Subcutaneous abdominal adipose tissue (tissue), 5 donors: ENCODE measurements at regions not wholly inside any gene's neighbourhood (a gene's known extent, or its start where the extent isn't known, plus 50 kb on each side); places are given as distances from the start of the nearest gene placed in this dataset.

Source experiments
- H3K27ac ChIP-seq: one replicate; pipeline ENCODE4 v1.7.0; 2013; ENCODE audit warnings: low read depth, mild to moderate bottlenecking, inconsistent platforms, low read length, moderate library complexity
- H3K27me3 ChIP-seq, 5 donors: one replicate each; pipeline ENCODE4 v1.7.0; 2013; ENCODE audit warnings: low read length in 5 of 5, inconsistent platforms in 1 of 5; ENCODE audit not compliant: control insufficient read depth in 5 of 5, insufficient read depth in 4 of 5
- H3K36me3 ChIP-seq, 5 donors: one replicate each; pipeline ENCODE4 v1.7.0; 2013; ENCODE audit warnings: low read length in 5 of 5; ENCODE audit not compliant: control insufficient read depth in 5 of 5, insufficient read depth in 5 of 5
- H3K4me1 ChIP-seq, 5 donors: one replicate each; pipeline ENCODE4 v1.7.0; 2013; ENCODE audit warnings: low read length in 5 of 5, mild to moderate bottlenecking in 3 of 5, moderate library complexity in 1 of 5; ENCODE audit not compliant: control insufficient read depth in 5 of 5, insufficient read depth in 5 of 5
- H3K4me3 ChIP-seq, 5 donors: one replicate each; pipeline ENCODE4 v1.7.0; 2013; ENCODE audit warnings: low read length in 5 of 5, low read depth in 1 of 5
- H3K9ac ChIP-seq, 5 donors: one replicate each; pipeline ENCODE4 v1.7.0; 2013; ENCODE audit warnings: low read length in 5 of 5, mild to moderate bottlenecking in 4 of 5, moderate library complexity in 3 of 5
- H3K9me3 ChIP-seq, 5 donors: one replicate each; pipeline ENCODE4 v1.7.0; 2013; ENCODE audit warnings: low read length in 5 of 5; ENCODE audit not compliant: control insufficient read depth in 5 of 5
- donor health status: healthy.
- donor health status: healthy.
- donor health status: healthy.
- donor health status: healthy.
- donor health status: healthy.

DNA sequence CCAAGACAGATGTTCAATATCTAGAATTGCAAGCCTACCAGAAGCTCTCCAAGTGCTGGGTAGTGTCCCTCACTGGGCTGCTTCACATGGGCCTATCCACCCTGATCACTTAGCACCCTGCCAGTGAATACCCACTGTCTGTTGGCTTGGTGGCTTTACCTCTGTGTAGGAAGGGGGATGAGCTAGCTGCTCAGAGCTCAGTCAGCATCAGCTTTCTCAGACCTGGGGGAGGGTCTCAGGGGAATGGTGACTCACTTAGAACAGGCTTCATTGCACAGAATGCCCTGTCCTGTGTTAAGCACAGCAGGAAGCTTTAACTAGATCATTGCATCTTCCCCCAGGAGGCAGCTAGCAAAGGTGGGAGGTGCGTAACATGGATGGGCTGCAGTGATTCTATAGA, 209.8 kb downstream of the PDCD6IP start:
- no peaks in the 10 kb centered on the region for H3K36me3 ChIP-seq
- no peaks in the 10 kb centered on the region for H3K27me3 ChIP-seq
- no peak overlapping the region for H3K4me3 ChIP-seq
- no peak overlapping the region for H3K27ac ChIP-seq
- H3K9me3 ChIP-seq: no peaks in the 10 kb centered on the region
- H3K9ac ChIP-seq: no peak overlapping the region
- no peaks in the 10 kb centered on the region for H3K4me1 ChIP-seq

DNA sequence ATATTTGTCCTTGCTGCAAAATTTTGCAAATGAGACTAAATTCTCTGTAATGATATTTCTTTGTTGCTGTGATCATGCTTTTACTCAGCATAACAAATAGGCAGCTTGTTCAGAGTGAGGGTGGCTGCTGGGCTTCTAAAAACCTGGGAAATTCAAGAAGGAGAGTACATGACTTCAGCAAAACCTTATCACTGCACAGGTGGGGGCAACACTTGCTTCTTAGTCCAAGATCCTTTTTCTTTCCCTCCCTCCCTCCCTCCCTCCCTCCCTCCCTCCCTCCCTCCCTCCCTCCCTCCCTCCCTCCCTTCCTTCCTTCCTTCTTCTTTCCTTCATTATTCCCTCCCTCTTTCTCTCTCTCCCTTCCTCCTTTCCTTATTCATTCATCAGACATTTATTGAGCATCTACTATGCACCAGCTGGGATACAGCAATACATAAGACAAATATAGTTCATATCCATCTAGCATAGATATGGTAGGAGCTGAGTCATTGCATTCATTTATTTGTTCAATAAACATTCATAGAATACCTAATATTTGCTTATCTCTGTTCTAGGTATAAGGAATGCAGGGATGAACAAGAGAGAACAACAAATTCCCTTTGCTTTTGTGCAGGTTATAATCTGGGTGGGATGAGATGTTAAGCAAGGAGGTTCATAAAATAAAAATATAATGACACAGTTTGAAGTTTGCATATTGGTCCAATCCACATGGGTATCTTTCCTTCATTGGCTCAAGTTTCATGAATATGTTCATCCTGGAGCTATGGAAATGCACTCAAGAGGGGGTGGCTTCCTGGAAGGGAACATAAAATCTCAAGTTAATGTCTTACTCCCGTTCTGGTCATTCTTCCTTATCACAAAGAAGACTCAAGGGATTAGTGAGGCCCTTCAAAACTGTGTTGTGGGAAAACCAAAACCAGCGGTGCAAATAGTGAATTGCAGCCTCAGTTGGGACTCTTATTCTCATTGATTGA, 210.7 kb downstream of the PDCD6IP start:
- Histone ChIP-seq H3K27ac (no peak overlapping the region), H3K4me1 (no peaks in the 10 kb centered on the region), H3K36me3 (no peaks in the 10 kb centered on the region), H3K9ac (no peak overlapping the region), H3K9me3 (no peaks in the 10 kb centered on the region), H3K4me3 (no peak overlapping the region), H3K27me3 (no peaks in the 10 kb centered on the region)

DNA sequence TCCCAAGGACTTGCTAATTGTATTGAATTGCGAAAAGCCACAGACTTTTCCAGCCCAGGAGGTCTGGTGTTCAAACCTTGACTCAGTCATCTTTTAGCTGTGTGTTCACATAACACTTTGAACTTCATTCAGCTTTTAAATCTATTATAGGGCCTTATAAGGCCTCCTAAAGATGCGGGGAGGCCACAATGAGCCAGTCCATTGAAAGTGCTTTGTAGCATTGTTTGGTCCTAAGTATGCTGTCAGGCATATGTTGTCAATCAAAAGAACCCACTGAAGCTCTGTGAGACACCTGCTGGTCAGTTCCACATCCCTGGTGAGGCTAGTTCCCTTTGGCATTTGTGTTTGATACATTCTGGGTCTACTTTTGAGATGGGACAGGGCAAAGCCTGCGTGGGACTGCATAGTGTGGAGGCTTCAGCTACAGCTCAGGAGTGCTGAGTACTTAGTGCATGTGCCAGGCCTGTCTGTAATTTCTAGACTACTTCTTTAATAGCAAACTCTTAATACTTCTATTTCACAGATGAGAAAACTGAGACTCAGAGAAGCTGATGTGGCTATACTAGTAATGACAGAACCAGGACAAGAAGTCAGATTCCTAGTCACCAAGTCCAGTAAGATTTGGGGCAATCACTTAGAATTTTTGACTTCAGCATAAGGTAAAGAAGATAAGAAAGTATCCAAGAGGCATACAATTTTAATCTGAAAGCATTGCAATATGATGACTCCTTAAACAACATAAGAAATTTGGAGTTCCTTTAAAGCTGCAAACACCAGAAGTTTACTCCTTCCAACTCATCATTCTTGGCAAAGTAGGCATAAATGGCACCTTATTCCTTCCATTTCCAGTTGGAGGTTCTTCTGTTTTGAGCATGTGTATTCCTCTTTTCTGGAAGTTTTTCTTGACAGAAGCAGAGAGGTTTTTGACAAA, 213.0 kb downstream of the PDCD6IP start:
- H3K27ac ChIP-seq: no peak overlapping the region
- no peak overlapping the region for H3K9ac ChIP-seq

DNA sequence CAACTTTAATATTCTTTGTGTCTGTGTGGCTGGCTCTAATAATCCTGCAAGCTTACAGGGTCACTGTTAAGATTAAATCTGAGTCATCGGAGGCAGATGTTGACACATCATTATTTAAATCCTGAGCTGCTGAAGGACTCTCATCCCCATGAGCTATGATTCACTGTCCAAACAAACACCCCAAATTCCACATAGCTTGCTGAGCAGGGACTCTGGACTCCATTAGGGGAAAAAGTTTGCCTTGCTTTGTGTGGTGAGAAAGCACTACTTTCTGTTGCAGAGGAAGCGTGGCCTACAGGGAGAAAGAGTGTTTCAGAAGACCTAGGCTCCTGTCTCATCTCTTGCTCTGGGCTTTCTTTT, 213.7 kb downstream of the PDCD6IP start:
- no peak overlapping the region for H3K9ac ChIP-seq
- no peaks in the 10 kb centered on the region for H3K27me3 ChIP-seq
- H3K4me3 ChIP-seq: no peak overlapping the region
- no peaks in the 10 kb centered on the region for H3K4me1 ChIP-seq
- H3K9me3 ChIP-seq: no peaks in the 10 kb centered on the region
- H3K36me3 ChIP-seq: no peaks in the 10 kb centered on the region
- H3K27ac ChIP-seq: no peak overlapping the region

More for the DNA sequence above, 213.0 kb downstream of the PDCD6IP start:
- H3K27me3 ChIP-seq: no peaks in the 10 kb centered on the region
- H3K4me1 ChIP-seq: no peaks in the 10 kb centered on the region
- H3K36me3 ChIP-seq: no peaks in the 10 kb centered on the region
- H3K4me3 ChIP-seq: no peak overlapping the region
- H3K9me3 ChIP-seq: no peaks in the 10 kb centered on the region

DNA sequence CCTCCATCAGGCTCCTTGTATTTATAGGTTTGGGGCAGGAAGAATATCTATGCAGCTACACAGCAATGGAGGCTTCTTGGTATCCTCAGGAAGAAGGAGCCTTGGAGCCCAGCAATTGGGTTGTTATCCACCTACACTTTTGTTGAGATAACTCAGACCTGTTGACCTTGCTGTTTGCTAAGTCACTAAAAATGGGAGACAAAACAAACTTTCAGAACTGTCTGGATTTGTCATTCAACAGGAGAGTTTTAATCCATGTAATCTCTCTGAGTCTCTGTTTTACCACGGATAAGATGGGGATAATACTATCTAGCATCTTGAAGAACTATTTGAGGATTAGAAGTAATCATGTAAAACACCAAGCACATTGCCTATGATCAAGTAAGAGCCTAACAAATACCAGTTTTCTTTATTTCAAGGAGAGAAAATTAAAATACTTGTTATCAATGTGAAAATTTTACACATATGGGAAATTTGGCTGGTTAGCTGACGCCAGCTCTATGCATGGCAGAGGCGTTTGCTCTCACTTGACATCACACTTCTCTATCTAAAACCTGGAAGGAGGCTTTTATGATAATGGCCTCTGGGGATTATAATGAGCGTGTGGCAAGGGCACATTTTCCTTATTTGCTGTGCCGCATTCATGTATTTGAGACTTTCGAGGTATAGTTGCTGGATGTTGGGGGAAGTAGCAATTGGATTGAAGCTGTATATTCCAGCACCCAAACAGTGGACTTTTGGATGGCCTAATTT, 215.6 kb downstream of the PDCD6IP start:
- no peaks in the 10 kb centered on the region for H3K9me3 ChIP-seq
- H3K4me1 ChIP-seq: no peaks in the 10 kb centered on the region
- no peak overlapping the region for H3K4me3 ChIP-seq
- no peaks in the 10 kb centered on the region for H3K36me3 ChIP-seq
- no peaks in the 10 kb centered on the region for H3K27me3 ChIP-seq
- no peak overlapping the region for H3K9ac ChIP-seq
- H3K27ac ChIP-seq: no peak overlapping the region

DNA sequence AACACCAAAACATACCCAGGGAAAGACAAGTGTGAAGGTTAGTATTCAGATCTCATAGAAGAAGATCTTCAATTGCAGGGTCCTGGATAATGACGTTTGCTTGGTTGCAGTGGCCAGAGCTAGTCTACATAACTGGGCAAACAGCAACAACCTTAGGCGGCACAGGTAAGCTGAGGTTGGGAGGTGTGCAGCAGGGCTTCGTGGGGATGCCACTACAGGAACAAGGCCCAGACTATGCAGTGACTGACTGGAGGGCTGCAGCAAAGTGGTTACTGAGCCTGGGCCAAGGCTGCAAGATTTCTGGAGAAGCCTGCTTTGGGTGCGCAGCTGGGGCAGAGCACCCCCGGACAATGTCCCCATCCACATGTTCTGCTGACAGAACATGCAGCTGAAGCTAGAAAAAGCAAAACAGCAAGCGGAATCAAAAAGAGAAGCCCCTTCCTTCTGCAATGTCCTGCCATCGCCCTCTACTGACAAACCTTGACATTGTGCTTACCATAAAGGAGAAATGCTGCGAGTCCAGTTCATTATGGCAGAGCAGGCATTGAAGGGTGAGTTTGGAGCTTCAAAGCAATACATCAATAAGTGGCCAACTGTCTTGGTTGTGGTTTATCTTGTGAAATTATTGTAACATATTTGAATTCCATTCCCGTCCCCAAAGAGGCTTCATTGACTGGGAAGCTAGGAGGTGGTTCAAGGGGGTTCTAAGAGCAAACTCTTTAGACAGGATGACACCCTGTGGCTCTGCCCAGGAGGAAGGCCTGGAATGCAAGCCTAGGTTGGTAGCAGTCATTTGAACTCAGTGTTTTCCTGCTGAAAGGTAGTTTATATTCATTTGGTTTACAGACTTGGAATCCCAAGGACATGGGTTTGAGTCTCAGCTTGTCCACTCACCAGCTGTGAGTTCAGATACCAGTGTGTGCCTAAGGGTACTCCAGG, 217.0 kb downstream of the PDCD6IP start:
- no peaks in the 10 kb centered on the region for H3K27me3 ChIP-seq
- H3K4me1 ChIP-seq: no peaks in the 10 kb centered on the region
- no peak overlapping the region for H3K4me3 ChIP-seq
- no peaks in the 10 kb centered on the region for H3K9me3 ChIP-seq
- no peaks in the 10 kb centered on the region for H3K36me3 ChIP-seq
- H3K9ac ChIP-seq: no peak overlapping the region
- no peak overlapping the region for H3K27ac ChIP-seq

DNA sequence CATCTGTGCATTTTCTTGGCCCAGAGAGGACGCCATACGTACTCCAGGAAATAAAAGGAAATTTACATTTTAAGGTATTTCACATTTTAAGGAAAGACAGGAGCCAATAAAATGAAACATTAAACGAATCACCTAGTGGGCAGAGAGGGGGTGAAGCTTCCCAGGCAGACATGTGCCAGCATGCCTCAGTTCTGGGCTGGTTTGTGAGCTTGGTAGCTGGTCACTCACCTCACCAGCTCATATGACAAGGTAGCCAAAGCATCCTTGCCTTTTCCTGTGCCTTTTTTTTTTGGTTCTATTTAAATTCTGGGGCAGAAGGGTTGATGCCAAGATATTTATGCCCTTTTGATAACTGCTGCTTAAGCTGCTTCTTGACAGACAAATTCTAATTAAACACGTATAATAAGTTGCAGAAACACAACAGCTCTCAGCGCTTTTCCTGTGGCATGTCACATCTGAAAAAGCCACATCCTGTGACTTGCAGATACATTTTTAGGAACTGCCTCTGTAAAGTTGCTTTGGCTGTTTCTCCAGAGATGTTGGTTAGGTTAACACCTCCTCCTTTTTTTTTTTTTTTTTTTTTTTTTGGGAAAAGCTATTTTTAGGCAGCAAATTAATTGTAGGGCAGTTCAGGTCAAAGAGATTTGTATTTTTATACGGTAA, 218.6 kb downstream of the PDCD6IP start:
- Histone ChIP-seq H3K36me3 (no peaks in the 10 kb centered on the region), H3K27me3 (no peaks in the 10 kb centered on the region), H3K27ac (no peak overlapping the region), H3K9ac (no peak overlapping the region), H3K4me1 (no peaks in the 10 kb centered on the region), H3K4me3 (no peak overlapping the region), H3K9me3 (no peaks in the 10 kb centered on the region)

DNA sequence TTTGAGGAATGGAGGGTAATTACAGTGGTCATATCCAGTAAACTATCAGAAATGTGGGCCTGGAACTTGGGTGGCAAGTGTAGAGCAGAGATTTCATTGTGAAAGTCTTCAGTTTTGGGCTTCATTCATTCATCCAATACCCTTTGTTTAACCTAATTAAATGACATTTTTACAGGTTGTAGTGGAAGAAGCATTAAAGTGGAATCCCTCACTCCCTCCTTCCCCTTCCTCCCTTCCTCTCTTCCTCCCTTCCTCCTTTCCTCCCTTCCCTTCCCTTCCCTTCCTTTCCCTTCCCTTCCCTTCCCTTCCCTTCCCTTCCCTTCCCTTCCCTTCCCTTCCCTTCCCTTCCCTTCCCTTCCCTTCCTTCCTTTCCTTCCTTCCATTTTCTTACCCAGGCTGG, 219.3 kb downstream of the PDCD6IP start:
- no peak overlapping the region for H3K4me3 ChIP-seq
- H3K27ac ChIP-seq: no peak overlapping the region
- no peaks in the 10 kb centered on the region for H3K4me1 ChIP-seq
- no peak overlapping the region for H3K9ac ChIP-seq
- H3K9me3 ChIP-seq: no peaks in the 10 kb centered on the region
- H3K36me3 ChIP-seq: no peaks in the 10 kb centered on the region
- no peaks in the 10 kb centered on the region for H3K27me3 ChIP-seq

DNA sequence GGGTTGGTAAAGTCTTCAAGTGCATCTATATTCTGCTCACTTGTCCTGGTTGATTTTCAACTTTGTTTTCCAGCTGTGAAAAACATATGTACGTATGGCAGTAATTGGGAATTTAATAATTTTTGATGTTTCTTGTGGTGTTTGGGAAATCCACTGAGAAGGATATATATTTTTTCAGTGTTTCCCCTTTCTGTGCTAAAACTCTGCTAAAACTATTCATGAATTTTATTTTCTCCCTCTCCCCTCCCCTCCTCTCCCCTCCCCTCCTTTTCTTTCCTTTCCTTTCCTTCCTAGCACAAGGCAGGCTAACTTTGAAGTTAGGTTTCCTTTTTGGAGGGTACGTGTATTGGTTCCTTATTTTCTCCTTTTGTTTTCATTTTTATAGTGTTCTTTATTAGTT, 220.7 kb downstream of the PDCD6IP start:
- no peak overlapping the region for H3K9ac ChIP-seq
- H3K36me3 ChIP-seq: no peaks in the 10 kb centered on the region
- no peaks in the 10 kb centered on the region for H3K9me3 ChIP-seq
- no peak overlapping the region for H3K4me3 ChIP-seq
- no peak overlapping the region for H3K27ac ChIP-seq
- H3K4me1 ChIP-seq: no peaks in the 10 kb centered on the region
- H3K27me3 ChIP-seq: no peaks in the 10 kb centered on the region
